H1 (cell line): ENCODE measurements at regions not wholly inside any gene's neighbourhood (a gene's known extent, or its start where the extent isn't known, plus 50 kb on each side); places are given as distances from the start of the nearest gene placed in this dataset.

Source experiments
- EGR1 ChIP-seq: IDR thresholded peaks from 2 replicates; pipeline ENCODE4 v1.6.1; 2011; ENCODE audit warnings: low read depth, low read length, borderline replicate concordance
- NRF1 ChIP-seq: IDR thresholded peaks from 2 replicates; pipeline ENCODE4 v1.6.1; 2011; ENCODE audit warnings: mild to moderate bottlenecking, low read depth, low read length, improper control_type of control experiment
- TAF1 ChIP-seq: IDR thresholded peaks from 2 replicates; pipeline ENCODE4 v1.6.1; 2011; ENCODE audit warnings: mild to moderate bottlenecking, low read depth, low read length

- TF ChIP-seq EGR1 = no peak
- no peak for TF ChIP-seq NRF1
- TF ChIP-seq TAF1 = no peak
These were observed 99.2 kb upstream of the FOXP4 start (continued) for GRCh38 chr6:41446907-41447545.
